ENCODE measurements at regions not wholly inside any gene's neighbourhood (a gene's known extent, or its start where the extent isn't known, plus 50 kb on each side); places are given as distances from the start of the nearest gene placed in this dataset.
A peak's percentile ranks its signal among the peaks of the same experiment; 100 is the strongest.

GRCh38 chr20:6831461-6831860, 64.0 kb downstream of the BMP2 start:
- no peak for DNase-seq

GRCh38 chr20:6832811-6833210, 65.3 kb downstream of the BMP2 start:
- DNase-seq: no peak

GRCh38 chr20:6835609-6836008, 68.1 kb downstream of the BMP2 start:
- DNase-seq: no peak

GRCh38 chr20:6836821-6837374, 69.4 kb downstream of the BMP2 start:
- DNase-seq: no peak

GRCh38 chr20:6837730-6838129, 70.2 kb downstream of the BMP2 start:
- no peak for DNase-seq

GRCh38 chr20:6838181-6838826, 70.8 kb downstream of the BMP2 start:
- peak in 1 of 2 experiments; percentile 45 for DNase-seq

GRCh38 chr20:6841128-6841527, 73.6 kb downstream of the BMP2 start:
- no peak for DNase-seq

- no peak for DNase-seq
Measured at GRCh38 chr20:6845141-6845540, 77.7 kb downstream of the BMP2 start.

- peak in 1 of 2 experiments; percentile 11 for DNase-seq
Measured at GRCh38 chr20:6848041-6848440, 80.6 kb downstream of the BMP2 start.

GRCh38 chr20:6848992-6849391, 81.5 kb downstream of the BMP2 start:
- no peak for DNase-seq

- DNase-seq: no peak
Measured at GRCh38 chr20:6851136-6851535, 83.7 kb downstream of the BMP2 start.

GRCh38 chr20:6852478-6852877, 85.0 kb downstream of the BMP2 start:
- no peak for DNase-seq

GRCh38 chr20:6855104-6855503, 87.6 kb downstream of the BMP2 start:
- DNase-seq: no peak

GRCh38 chr20:6855796-6856195, 88.3 kb downstream of the BMP2 start:
- no peak for DNase-seq

GRCh38 chr20:6857927-6858326, 90.4 kb downstream of the BMP2 start:
- DNase-seq: no peak

GRCh38 chr20:6863355-6863754, 95.9 kb downstream of the BMP2 start:
- no peak for DNase-seq

GRCh38 chr20:6863798-6864201, 96.3 kb downstream of the BMP2 start:
- no peak for DNase-seq

GRCh38 chr20:6864740-6865139, 97.3 kb downstream of the BMP2 start:
- DNase-seq: no peak

- no peak for DNase-seq
Measured at GRCh38 chr20:6866741-6867140, 99.3 kb downstream of the BMP2 start.

GRCh38 chr20:6868861-6869260, 101.4 kb downstream of the BMP2 start:
- DNase-seq: no peak

GRCh38 chr20:6870559-6870958, 103.1 kb downstream of the BMP2 start:
- no peak for DNase-seq

GRCh38 chr20:6877633-6878032, 110.1 kb downstream of the BMP2 start:
- no peak for DNase-seq

GRCh38 chr20:6882561-6883291, 115.2 kb downstream of the BMP2 start:
- no peak for DNase-seq

GRCh38 chr20:6884114-6884513, 116.6 kb downstream of the BMP2 start:
- no peak for DNase-seq
